NK-92 treated with Interleukin-12 subunit alpha and Interleukin-12 subunit beta, amount 100 ng/mL, for 24 hours (cell line): ENCODE measurements at regions not wholly inside any gene's neighbourhood (a gene's known extent, or its start where the extent isn't known, plus 50 kb on each side); places are given as distances from the start of the nearest gene placed in this dataset.

Experiments
- DNase-seq: peaks from one replicate; lab custom pipeline; 2025; lab: John Stamatoyannopoulos, UW

DNA sequence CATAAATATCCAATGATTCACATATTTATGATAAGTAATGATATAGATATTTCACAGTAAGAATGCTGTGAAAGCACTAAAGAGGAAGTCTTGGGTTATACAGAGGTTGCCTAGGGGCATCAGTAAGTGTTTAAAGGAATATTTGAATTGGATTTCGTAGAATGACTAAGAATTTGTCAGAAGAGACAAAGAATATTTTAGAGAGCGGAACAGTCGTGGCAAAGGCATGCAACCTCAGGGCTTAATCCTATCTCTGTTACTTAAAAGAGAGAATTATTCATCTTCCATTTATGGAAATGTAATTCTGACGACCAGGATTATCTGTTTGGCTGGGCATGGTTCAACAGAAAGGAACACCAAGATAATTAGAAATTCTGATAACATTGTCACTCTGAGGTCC lies 171.9 kb upstream of the NR5A2 start:
- DNase-seq = no peak

- no peak for DNase-seq
Measured at GRCh38 chr1:199856216-199856780, 171.2 kb upstream of the NR5A2 start.

DNA sequence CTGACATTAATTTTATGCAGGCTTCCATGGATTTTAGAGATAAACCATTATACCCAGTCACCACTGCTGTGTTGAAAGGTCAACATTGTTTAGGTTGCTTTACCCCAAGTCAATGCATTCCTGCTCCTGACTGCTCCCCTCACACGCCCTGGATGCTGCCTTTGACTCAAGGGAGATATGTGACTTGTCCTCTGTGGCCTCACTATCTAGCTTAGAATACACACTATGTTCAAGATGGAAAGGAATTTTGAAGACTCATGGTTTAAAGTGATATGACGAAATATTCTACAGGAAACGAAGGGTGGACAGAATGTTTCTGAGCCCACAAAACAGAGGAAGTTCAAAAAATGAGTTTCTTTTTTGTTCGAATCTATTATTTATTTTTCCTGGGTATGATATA lies 170.4 kb upstream of the NR5A2 start:
- no peak for DNase-seq

GRCh38 chr1:199857516-199857915 lies 170.0 kb upstream of the NR5A2 start:
- DNase-seq = no peak

GRCh38 chr1:199858171-199858570 lies 169.3 kb upstream of the NR5A2 start:
- no peak for DNase-seq

GRCh38 chr1:199858856-199859255 lies 168.7 kb upstream of the NR5A2 start:
- DNase-seq = no peak

DNA sequence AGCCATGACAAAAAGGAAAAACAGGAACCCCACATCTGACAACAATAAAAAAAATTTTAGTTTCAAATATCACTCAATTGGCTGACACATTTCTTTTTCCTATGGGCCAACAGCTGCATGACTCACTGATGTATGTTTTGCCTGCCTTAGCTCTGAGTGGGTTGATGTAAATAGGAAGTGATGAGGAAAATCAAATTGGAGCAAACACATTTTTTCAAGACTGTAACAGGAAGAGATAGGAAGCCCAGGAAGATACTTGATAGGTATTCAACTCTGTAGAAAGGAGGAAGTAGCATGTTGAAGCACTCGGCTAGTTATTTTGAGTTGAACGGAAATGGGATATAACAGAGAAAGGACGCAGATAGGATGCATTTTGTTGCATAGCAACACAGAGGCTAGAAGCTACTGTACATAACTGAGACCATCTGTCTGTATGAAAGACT lies 168.0 kb upstream of the NR5A2 start:
- DNase-seq = no peak

DNA sequence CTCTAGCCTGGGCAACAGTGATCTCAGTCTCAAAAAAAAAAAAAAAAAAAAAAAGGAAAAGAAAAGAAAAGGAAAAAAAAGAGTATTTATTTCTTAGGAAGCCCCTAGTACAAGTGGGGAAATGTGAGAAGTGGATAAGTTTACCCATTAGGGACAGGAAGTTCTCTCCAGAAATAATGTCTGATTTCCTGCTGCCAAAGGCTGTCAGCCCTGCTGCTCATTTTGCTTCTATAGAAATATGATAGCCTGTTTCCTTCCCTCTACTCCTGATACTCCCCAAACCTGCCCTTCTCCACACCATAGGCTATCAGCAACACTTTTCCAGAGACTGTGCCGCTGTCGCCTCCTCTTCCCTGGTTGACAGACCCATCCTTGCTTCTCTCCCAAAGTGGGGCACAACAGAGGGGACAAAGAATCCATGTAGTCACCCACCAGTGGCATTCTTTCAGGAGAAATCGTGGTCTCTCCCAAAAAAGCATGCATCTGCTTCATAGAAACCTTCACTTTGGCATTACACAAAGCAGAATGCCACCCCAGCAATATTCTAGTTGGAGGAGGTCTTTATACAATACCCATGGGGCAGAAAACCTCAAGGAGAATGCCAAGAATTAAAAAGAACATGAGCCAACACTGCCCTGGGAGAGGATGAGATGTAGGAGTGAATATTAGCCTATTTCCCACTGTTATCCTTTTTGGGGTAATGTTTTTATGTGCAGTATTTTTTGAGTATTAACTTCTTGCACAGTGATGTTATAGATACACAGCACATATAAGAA lies 166.3 kb upstream of the NR5A2 start:
- DNase-seq = no peak

GRCh38 chr1:199862047-199862446 lies 165.5 kb upstream of the NR5A2 start:
- no peak for DNase-seq

GRCh38 chr1:199866210-199866617 lies 161.3 kb upstream of the NR5A2 start:
- no peak for DNase-seq

- DNase-seq = peak; percentile 56
Measured at GRCh38 chr1:199867601-199868000, 159.9 kb upstream of the NR5A2 start.

GRCh38 chr1:199868777-199869176 lies 158.7 kb upstream of the NR5A2 start:
- no peak for DNase-seq

GRCh38 chr1:199875337-199875736 lies 152.2 kb upstream of the NR5A2 start:
- DNase-seq = no peak

GRCh38 chr1:199875856-199876255 lies 151.7 kb upstream of the NR5A2 start:
- no peak for DNase-seq

DNA sequence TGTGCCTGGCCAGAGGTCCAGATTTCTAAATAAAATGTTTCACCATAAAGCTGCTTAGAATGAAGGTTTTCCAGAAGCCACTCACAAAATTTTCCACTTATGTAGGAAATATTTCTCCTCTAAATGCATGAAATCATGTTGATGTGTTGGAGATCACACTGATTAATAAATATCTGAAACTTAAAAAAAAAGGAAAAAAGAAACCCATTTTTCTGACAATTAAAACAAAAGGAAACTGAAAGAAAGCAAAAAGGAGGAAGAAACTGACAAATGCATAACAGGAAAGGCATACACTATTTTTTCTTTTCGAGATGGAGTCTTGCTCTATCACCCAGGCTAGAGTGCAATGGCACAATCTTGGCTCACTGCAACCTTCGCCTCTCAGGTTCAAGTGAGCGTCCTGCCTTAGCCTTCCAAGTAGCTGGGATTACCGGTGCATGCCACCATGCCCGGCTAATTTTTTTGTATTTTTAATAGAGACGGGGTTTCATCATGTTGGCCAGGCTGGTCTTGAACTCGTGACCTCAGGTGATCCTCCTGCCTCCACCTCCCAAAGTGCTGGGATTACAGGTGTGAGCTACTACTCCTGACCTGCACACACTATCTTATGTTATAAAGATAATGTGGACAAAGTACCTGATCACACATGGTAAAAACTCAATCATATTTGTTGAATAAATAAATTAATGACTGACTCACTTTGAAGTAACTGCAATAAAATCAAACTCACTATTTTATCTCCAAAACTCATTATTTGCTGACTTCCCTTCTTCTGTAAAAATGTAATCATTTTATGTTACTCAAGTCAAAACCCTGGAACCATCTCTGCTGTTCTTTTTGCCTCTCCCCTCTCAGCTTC lies 149.8 kb upstream of the NR5A2 start:
- DNase-seq = no peak

GRCh38 chr1:199878823-199879222 lies 148.7 kb upstream of the NR5A2 start:
- no peak for DNase-seq

GRCh38 chr1:199898654-199899053 lies 128.9 kb upstream of the NR5A2 start:
- no peak for DNase-seq

- DNase-seq = no peak
Measured at GRCh38 chr1:199901341-199901740, 126.2 kb upstream of the NR5A2 start.

DNA sequence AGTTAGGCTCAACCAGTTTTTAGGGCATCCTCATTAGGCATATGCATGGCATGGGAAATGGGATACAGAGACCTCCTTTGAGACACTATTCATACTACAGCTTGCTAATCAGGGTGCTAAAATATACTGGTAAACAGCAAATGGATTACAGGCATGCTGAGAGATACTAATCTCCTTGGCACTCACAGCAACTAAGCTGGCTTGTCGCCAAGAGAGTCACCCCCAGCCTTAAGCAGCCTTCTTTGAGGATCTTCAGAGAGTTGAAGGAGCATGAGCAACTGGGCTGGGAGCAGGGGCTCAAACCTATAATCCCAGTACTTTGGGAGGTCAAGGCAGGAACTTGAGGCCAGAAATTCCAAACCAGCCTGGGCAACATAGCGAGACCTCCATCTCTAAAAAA lies 120.1 kb upstream of the NR5A2 start:
- DNase-seq = no peak

DNA sequence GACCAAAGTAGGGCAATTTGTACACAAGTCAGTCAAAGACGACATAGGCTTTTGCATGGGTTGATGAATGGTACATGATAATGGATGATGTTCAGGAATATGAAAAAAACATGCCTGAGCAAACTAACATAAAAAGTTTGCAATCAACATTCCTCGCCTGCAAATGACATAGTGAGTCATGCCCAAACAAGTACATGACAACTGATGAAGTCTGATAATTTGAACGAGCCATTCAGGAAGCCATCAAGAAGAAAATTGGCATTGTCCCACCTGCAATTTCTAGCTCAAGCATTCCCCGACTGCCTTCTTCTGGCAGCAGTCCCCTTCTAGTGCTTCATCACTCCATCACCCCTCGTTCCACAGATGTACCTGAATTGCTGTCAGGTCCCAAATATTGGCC lies 118.4 kb upstream of the NR5A2 start:
- no peak for DNase-seq

GRCh38 chr1:199913318-199913717 lies 114.2 kb upstream of the NR5A2 start:
- DNase-seq = no peak

GRCh38 chr1:199914546-199914945 lies 113.0 kb upstream of the NR5A2 start:
- no peak for DNase-seq

GRCh38 chr1:199918196-199918769 lies 109.2 kb upstream of the NR5A2 start:
- no peak for DNase-seq
